DMS153 treated with DMSO at 0.1 percent for 48 hours (cell line): ENCODE measurements at regions not wholly inside any gene's neighbourhood (a gene's known extent, or its start where the extent isn't known, plus 50 kb on each side); places are given as distances from the start of the nearest gene placed in this dataset.

Source experiments
- DNase-seq: peaks from one replicate; lab custom pipeline; 2025; ENCODE audit not compliant: unreplicated experiment; lab: John Stamatoyannopoulos, UW

DNA sequence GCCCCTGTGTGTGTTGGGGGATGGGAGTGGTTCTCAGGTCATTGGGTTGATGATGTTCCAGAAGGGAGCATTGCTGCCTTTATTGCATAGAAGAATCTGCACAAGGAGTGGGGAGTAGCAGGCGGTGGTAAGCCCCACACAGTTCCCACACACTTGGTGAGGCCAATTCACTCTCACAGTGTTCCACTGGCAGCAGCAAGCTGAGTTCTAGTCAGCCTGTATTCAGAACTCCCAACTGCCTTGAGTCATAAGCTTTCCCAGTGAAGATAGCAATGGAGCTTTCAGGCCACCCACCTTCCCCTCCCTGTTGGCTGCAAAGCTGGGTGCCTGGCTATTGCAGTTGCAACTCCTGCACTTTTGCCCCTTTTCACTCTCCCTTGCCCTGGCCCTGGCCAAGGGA, 181.1 kb upstream of the RBMS3 start:
- DNase-seq = no peak

DNA sequence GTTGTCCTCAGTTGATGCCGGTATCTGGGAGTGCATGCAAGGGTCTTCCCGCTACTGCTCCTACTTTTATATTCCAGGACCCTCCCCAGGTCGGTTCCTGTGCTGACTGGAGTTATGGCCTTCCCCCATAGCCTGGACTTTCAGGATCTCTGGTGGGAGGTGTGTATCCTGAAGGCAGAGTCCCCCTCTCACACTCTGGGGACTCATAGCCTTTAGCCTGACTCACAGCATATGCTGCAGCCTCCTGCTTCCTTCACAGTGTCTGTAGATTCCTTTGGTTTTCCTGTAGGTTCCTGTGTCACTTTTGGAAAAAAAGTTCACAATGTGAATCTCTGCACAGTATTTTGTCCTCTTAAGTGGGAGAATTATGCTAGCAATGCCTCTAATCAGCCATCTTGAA, 180.6 kb upstream of the RBMS3 start:
- no peak for DNase-seq

DNA sequence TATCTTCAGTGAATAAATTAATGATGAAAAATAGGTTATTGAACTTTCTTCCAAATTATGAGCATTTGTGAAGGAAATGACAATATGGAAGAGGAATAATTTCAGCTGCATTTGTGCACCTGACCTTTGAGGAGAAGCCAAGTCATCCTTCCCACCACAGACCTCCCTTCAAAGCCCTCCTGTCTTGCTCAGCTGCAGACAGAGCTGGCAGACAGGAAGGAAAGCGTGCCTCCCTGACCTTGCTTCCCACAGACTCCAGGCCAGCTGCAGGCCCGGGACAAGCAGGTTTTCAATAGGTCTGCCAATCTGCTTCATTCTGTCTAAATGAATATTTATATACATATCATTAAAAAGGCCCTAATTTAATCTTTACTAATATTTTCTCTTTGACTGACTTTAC, 152.9 kb upstream of the RBMS3 start:
- no peak for DNase-seq

DNA sequence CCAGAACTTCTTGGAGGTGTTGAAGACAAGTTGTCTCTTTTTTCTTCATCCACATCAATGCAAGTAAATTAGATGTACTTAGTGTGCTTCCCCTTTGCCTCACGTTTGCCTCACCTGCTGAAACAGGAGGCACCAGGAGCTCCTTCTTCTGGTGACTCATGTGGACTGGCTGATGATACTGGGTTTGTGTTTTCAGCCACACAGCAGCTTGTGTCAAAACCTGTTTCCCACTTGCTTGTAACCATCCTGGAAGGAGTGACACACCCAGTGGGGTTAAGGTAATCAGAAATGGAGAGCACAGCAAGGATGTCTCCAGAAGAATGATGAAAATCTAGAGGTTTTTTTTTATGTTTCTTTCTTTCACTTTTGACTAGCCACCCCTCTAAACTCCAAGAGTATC, 143.3 kb upstream of the RBMS3 start:
- DNase-seq = no peak

DNA sequence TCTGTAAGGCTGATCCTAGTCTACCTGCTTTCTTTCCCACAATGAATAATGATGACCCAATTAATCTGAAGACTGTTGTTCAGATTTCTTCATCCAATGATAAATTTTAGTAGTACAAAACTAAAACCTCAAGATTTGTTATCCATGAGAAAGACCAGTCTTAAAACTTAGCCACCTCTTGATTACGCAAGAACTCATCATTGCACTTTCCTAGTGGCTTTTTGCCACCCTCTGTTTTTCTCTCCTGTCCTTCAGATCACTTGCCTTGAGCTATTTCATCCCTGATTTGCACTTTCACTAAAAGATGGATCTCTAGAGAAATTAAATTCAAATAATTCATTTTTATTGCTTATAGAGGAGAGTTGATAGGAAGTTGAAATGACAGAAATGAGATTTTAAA, 142.7 kb upstream of the RBMS3 start:
- no peak for DNase-seq

DNA sequence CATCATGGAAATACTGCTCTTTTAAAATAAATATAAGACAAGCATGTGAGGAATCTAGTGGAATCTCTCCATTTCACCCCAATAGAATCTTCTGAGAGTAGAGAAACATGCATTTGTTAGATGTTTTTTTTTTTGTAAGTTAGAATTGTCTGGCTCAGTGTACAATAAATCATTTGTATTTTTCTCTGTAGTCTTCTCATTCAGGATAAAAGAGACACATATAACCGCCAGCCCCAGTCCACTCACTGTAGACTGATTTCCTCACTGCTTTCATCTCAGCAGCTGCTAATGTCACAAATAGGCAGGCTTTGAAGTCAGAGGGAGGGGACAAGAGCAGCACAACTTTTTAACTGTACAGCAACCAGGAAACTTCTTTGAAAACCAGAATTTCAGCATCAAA, 140.2 kb upstream of the RBMS3 start:
- no peak for DNase-seq

DNA sequence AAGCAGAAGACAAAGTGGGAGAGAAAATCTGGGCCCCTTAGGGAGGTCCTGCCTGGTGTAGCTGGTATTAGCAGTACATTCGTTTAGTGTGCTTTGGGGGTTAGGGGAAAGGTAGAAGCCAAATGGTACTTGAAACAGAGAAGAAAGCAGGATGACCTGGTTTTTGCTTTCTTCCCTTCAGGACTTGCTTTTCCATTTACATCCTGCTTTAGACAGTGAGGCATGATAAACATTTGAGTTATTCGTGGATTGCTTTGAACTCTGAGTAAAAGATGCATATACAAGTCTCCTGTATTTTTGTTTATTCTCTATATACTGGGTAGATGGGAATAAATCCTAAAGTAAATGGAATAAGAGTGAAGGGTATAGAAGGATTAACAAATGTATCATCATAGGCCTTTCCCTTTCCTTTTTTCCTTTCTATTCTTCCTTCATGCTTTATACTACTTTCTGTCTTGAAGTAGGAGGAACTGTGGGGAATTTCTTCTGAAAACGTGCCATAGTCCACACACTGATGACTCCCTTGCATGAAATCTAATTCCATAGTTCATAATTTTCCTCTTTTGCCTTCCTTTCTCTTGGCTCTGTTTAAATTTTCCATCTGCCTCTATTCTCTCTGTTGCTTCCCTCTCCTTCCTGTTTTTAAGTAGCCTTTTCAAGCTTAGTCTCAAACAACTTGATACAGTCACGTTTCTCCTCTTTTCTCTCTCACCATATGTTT, 139.5 kb upstream of the RBMS3 start:
- DNase-seq = no peak

DNA sequence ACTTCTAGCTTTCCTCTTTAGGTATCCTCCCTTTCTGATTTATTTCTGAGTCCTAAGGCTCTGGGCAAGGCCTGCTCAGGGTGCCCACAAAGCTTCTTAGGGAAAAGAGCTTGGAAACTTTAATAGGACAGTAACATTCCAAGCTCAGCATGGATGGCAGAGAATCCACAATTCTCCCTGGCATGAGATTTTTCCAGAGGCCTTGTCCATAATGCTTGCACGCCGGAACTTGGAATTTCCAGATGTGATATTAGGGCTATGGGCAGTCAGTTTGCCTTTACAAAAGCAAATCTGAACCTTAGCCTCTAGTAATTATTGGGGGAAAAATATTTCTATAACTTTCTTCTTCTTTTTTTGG, 139.0 kb upstream of the RBMS3 start:
- no peak for DNase-seq

DNA sequence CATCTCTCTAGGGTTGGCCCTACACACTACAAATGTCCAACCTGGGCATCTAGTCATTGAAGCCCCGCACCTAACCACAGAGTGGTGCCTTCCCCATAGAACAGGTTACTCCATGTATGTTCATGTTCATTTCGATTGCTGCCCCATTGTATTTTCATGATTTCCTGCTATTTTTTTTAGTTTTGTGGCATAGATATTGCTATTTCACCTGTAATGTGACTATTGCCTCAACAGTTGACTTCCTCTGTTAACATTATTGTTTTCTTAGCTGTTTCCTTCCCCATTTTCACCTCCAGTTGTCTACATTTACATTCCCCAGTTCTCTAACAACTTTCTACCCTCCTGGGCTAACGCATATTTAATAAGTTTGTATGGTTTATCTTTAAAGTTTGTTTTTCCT, 137.7 kb upstream of the RBMS3 start:
- no peak for DNase-seq

DNA sequence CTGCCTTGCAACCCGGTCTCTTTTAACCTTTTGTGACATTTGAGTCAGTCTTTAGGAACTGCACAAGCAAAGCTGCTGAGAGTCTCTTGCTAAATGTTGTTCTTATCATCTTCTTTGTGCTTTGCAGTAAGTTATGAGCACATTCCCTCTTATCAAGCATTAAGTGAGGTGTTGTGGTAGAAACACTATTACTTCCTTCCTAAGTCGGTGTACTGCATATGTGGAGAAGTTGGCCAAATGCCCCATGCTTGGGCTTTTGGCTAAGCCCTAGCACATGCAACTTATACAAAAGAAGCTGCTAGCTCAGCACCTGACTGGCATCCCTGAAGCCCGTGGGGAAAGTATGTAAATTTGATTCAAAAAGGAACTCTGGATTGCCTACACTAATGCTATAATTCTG, 136.5 kb upstream of the RBMS3 start:
- no peak for DNase-seq

DNA sequence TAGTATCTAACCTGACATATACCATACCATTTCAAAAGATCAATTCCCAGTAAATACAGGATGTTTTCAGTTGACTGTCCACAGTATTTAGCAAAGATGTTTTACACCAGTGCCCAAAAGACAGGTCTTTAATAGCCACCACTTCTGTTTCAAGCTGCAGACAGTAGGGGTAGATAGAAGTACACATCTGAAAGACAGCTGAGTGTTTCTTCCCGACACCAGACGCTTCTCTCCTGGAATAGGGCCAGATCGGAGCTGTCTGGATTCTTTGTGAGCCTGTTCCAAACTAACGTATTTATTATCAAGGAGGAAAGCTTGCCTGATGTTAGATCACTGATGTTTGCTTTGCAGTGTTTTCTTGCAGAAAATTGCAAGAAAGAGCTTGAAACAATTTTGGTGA, 136.1 kb upstream of the RBMS3 start:
- no peak for DNase-seq

DNA sequence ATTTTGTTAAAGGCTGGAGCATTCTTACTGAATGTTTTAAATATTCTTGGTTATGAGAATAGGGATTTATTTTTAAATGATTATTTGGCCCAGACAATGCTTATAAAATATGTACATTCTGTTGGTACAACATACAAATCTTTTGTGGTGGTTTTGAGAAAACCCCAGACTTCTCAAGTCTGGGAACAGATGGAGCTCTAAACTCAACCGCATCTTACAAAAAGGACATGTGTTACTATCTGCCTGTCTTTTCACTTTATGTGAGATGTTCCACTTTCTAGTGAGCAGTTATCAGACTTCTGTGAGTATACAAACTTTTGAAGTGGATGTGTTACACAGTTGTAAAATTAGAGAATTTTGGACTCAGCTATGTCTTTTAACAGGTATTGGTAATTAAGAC, 135.5 kb upstream of the RBMS3 start:
- DNase-seq = no peak

DNA sequence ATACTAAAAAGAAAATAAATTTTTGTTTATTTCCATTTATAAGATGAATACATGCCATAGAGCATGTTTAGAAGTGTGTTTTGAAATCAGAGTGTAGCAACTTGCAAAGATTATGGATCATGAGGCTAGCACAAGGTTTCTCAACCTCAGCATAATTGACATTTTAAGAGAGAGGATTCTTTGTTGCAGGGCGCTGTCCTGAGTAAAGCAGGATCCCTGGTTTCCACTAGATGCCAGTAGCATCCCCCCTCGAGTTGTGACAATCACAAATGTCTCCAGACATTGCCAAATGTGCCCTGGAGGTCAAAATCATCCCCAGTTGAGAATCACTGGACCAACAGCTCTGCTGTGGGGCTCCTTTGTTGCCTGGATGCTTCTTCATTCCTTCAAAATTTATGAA, 128.5 kb upstream of the RBMS3 start:
- DNase-seq = no peak

DNA sequence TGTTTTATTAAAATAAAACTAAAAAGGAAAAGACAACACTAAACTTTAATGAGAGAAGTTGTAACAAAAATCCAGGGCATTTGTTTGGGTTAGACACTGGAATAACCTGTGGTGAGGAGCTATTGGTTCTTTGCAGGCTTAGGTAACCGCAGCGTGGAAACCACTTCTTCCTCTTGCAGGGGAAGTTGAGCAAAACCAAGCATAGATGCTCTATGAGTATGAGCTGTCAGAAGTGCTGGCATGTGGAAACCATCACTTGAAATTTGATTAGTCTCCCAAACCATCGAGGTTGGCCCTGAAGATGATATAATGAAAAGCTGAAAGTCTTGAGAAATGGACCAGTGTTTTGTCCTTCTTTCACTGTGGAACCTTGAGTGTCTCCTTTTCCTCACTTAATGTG, 127.1 kb upstream of the RBMS3 start:
- no peak for DNase-seq

DNA sequence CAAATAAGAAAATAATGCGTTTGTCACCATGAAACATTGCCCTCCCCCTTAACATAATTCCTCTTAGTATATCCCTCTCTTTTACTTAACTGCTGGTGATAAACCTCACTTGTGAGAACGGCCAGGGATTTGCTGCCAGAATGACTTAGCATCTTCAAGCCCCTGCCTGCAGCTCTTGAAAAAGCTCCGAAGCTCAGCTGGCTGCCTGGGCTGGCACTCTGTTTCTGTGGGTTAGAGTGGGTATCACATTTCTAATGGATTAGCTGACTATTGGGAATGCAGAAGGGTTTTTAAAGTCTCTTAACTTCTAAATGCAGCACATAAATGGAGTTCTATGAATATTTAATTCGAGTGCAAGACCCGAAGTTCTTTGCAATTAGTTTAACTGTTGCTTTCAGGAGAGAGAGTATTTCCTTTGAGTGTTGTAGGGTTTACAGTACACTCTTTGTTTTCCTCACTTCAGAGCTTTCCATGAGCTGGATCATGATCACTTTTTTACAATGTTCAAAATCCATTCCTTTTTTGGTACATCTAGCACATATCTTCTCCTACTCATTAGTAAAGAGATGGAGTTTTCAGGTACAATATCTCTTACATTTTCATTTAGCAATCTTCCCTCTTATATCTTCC, 124.7 kb upstream of the RBMS3 start:
- no peak for DNase-seq

DNA sequence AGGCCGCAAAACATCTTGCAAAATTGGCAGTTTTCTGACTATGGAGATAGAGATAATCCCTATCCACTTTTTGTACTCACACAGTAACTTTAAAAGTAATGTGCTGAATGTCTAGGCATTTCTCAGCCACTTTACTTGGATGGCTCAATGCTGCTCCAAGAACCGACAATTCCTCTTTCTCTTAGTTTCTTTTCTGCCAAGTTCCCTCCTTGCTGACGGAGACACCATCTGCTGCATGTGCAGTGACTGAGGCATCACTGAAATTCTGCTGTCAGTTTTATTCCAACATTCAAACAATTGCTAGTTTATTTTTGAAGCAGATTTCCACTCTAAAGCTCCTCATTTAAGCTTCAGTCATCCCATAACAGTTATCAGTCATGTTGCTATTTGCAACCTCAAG, 116.0 kb upstream of the RBMS3 start:
- no peak for DNase-seq

DNA sequence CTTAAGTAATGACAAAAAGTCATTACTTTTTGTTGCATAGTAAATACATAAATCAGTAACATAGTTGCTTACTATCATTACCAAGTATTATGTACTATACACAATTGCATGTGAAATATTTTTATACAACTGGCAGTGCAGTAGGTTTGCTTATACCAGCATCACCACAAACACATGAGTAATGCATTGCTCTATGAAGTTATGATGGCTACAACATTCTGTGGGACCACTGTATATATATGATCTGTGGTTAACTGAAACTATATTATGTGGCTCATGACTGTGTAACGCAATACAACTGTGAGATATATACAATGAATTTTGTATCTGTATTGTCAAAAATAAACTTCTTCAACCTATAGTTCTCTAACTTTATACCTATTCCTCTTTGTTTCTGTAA, 113.7 kb upstream of the RBMS3 start:
- DNase-seq = no peak

DNA sequence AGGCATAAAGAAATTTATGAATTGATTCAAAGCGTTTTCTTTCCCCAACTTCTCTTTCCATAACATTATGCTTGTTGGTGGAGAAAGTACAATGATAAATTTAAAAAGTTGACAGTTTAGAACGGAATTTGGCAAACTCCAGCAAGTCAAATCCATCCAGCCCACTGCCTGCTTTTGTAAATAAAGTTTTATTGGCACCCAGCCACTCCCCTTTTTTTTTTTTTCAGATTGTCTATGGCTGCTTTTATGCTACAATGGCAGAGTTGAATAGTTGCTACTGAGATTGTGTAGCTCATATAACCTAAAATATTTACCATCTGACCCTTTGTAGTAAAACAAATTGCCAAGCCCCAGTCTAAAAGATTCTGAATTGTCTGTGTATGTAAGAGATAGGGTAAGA, 112.8 kb upstream of the RBMS3 start:
- DNase-seq = no peak

DNA sequence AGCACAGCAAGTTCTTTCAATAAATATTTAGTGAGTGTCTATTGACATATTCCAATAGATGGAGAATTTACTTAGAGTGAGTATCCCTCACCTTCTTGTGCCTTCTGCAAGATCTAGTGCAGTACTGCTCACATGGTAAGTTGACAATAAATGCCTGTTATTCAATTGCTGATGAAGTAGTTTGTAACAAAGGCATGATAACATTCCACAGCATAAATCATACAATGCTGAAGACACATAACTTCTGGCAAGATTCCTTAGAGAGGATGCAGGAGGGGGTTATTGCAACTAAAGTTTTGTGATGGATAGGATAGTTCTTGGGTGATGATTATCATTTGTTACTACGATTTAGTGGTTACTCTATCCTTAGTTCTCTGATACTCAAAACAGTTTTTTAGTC, 112.2 kb upstream of the RBMS3 start:
- DNase-seq = no peak

DNA sequence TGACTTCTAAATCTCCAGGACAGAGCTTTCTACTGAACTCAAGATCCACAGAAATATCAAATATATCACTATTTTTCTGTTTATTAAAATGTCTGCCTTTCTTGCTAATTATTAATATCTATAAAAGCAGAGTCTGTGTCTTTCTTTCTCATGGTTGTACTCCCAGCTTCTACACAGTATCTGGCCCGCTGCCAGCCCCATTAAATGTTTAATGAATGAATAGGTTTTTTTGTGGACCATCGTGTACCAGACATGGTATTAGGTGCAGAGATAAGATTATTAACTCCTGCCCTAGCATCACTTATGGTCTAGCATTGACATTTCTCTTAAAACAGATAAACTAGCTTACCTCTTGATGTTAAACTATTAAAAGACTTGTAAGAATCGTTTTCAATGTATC, 111.4 kb upstream of the RBMS3 start:
- DNase-seq = no peak

DNA sequence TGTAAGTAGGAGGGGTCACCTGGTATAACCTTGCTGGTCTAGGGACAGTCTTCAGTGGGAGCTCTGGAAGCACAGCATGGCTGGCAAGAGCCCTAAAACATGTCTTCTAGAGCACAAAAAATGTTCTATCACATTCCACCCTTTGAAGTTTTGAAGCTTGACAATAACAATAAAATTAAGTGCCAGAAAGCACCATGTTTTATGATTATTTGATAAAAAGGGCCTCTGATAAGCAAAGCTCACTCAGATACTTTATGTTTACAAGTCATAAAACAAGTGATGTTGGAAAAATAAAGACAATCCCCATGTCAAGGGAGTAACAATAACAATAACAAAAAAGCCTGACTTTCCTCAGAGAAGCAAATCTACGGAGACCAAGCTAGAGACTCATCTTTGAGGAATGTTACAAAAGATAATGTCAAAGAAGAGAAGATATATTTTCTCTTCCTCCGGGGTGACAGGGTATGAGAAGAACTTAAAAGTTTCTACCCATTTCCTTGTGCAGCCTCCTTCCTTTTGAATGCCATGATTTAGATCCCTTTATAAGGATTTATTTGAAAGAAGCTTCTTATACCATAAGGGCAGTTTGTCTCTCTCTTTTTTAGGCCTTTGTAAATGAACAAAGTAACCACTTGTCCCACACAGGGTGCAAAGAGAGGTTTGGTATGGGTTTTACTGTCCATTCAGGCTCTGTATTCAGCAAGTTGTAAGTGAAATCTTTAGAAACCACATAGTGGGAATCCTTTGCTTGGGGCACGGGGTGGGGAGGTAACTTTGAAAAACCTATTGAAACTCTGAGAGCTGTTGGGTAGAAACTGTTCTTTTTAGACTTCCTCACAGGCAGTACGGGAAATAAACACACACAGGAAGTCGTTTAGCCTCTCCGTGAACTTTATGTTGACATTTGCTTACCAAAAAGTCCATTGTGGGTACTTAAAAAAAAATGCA, 109.6 kb upstream of the RBMS3 start:
- DNase-seq = no peak

DNA sequence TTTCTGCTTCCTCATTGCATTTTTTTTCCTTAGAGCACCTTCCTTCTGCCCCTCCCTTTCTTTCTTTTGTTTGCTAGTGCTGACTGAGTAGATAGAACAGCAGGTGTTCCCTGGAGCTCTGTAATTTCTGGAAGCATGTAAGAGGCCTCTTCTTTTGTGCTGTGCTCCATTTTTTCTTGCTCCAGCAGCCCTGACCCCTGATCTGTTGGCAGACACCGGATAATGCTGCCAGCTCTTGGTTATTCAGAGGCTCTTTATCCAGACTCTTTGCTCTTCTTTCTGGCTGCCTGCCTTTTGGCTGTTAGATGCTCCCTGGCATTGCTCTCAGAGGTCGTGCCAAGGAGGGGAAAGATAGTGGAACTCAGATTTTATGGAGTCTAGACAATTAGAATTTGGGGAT, 104.4 kb upstream of the RBMS3 start:
- no peak for DNase-seq
